Erythroblast (primary cell): ENCODE measurements at regions not wholly inside any gene's neighbourhood (a gene's known extent, or its start where the extent isn't known, plus 50 kb on each side); places are given as distances from the start of the nearest gene placed in this dataset.

Experiments used
- GATA1 ChIP-seq: IDR thresholded peaks from 2 replicates; pipeline ENCODE4 v1.6.1; 2011; ENCODE audit warnings: low read depth, mild to moderate bottlenecking, control low read depth, low read length, moderate library complexity
- POLR2A ChIP-seq: IDR thresholded peaks from 2 replicates; pipeline ENCODE4 v1.6.1; 2011; ENCODE audit warnings: mild to moderate bottlenecking, low read length

- TF ChIP-seq POLR2A (no peak), GATA1 (no peak)
Observed at GRCh38 chr4:176999935-177000543, 207.3 kb upstream of the VEGFC start.
